OCI-LY7 (cell line): ENCODE measurements at regions not wholly inside any gene's neighbourhood (a gene's known extent, or its start where the extent isn't known, plus 50 kb on each side); places are given as distances from the start of the nearest gene placed in this dataset.

Experiments
- BruUV-seq: library from RNA; stranded (reverse); fragments of 400-500 nt; replicated peaks from 2 replicates; lab custom pipeline; 2021; lab: Mats Ljungman, UMichigan
- CTCF ChIA-PET: fragments of 300-600 bp; sonication (Branson Sonifier 250); formaldehyde crosslinking; loops from one replicate; lab custom pipeline; 2022; ENCODE audit warnings: antibody characterized with exemption; ENCODE audit not compliant: unreplicated experiment; lab: Charles Lee
- POLR2A ChIA-PET: fragments of 300-600 bp; sonication (Branson Sonifier 250); formaldehyde crosslinking; loops from one replicate; lab custom pipeline; 2022; ENCODE audit warnings: antibody characterized with exemption; lab: Charles Lee
- DNase-seq: peaks from one replicate; pipeline ENCODE4 v3.0.0-alpha.2; 2015; ENCODE audit warnings: low spot score
- H2AFZ ChIP-seq: fragments of 200-600 bp; sonication (generic), shearing (Covaris generic); 2 replicates; pipeline ENCODE4 v1.6.1; 2014; ENCODE audit warnings: mild to moderate bottlenecking, antibody characterized with exemption, low read length, moderate library complexity
- H3K27ac ChIP-seq: fragments of 200-600 bp; sonication (generic); 2 replicates; pipeline ENCODE4 v1.5.1; 2014; ENCODE audit warnings: mixed run types, low read depth, mild to moderate bottlenecking, moderate library complexity, low read length, inconsistent platforms; ENCODE audit not compliant: poor library complexity, severe bottlenecking
- H3K36me3 ChIP-seq: fragments of 200-600 bp; sonication (generic); 2 replicates; pipeline ENCODE4 v1.6.1; 2014; ENCODE audit warnings: mild to moderate bottlenecking, antibody characterized with exemption, low read length, moderate library complexity, mixed read lengths; ENCODE audit not compliant: insufficient read depth
- H3K4me1 ChIP-seq: fragments of 200-600 bp; sonication (generic); 2 replicates; pipeline ENCODE4 v1.5.1; 2014; ENCODE audit warnings: mild to moderate bottlenecking, low read length; ENCODE audit not compliant: insufficient read depth, poor library complexity, severe bottlenecking
- H3K4me2 ChIP-seq: fragments of 200-600 bp; sonication (generic); 2 replicates; pipeline ENCODE4 v1.6.1; 2014; ENCODE audit warnings: mild to moderate bottlenecking, low read length
- H3K4me3 ChIP-seq: fragments of 200-600 bp; sonication (generic); 2 replicates; pipeline ENCODE4 v1.5.1; 2014; ENCODE audit warnings: mild to moderate bottlenecking, low read depth, low read length; ENCODE audit not compliant: poor library complexity, severe bottlenecking
- H3K79me2 ChIP-seq: fragments of 200-600 bp; sonication (generic); 2 replicates; pipeline ENCODE4 v1.6.1; 2016; ENCODE audit warnings: low read depth, mild to moderate bottlenecking, low read length, moderate library complexity, mixed read lengths; ENCODE audit not compliant: insufficient read depth
- H3K9me2 ChIP-seq: fragments of 200-600 bp; sonication (generic); 2 replicates; pipeline ENCODE4 v1.6.1; 2016; ENCODE audit warnings: mild to moderate bottlenecking, low read length, mixed read lengths; ENCODE audit not compliant: insufficient read depth
- H3K9me3 ChIP-seq: fragments of 200-600 bp; sonication (generic); 2 replicates; pipeline ENCODE4 v1.6.1; 2014; ENCODE audit warnings: mild to moderate bottlenecking, mixed run types, low read length, mixed read lengths
- H4K20me1 ChIP-seq: fragments of 200-600 bp; sonication (generic); 2 replicates; pipeline ENCODE4 v1.6.1; 2014; ENCODE audit warnings: mild to moderate bottlenecking, antibody characterized with exemption, low read length, moderate library complexity, mixed read lengths; ENCODE audit not compliant: insufficient read depth
- CTCF ChIP-seq: fragments of 200-600 bp; sonication (generic); conservative IDR thresholded peaks from 2 replicates; pipeline ENCODE4 v1.5.1; 2014; ENCODE audit warnings: mild to moderate bottlenecking, antibody characterized with exemption, low read length, moderate library complexity, mixed read lengths
- EZH2phosphoT487 ChIP-seq: fragments of 200-600 bp; sonication (generic); IDR thresholded peaks from 2 replicates; pipeline ENCODE4 v1.6.1; 2018; ENCODE audit warnings: low read depth, borderline replicate concordance, mild to moderate bottlenecking, mixed run types, antibody characterized with exemption, low read length, moderate library complexity, mixed read lengths
- intact Hi-C: fragments of 100-400 bp; cut with micrococcal nuclease; formaldehyde crosslinking; loops from one replicate; pipeline ENCODE4 v1.10.0; 2022; ENCODE audit not compliant: unreplicated experiment

GRCh38 chr14:55756078-55756477, 176.1 kb downstream of the KTN1 start:
- Histone ChIP-seq H3K4me3 (no peak overlapping the region), H3K4me2 (no peak overlapping the region), H3K36me3 (no peaks in the 10 kb centered on the region), H4K20me1 (no peaks in the 10 kb centered on the region), H3K4me1 (no peaks in the 10 kb centered on the region), H2AFZ (no peak overlapping the region), H3K79me2 (no peaks in the 10 kb centered on the region), H3K27ac (no peak overlapping the region), H3K9me2 (no peaks in the 10 kb centered on the region), H3K9me3 (no peaks in the 10 kb centered on the region)
- ChIA-PET POLR2A (interaction anchor here (0.7 kb wide), 1 partner anchor 10 kb away, joined by 4 read pairs; no protein-coding TSS in a partner anchor), CTCF (no interaction called here)
- BruUV-seq: no TSS peak
- intact Hi-C loops: no loop called here
- DNase-seq: no peak
- TF ChIP-seq CTCF (no peak), EZH2phosphoT487 (no peak)

- Histone ChIP-seq H3K9me3 (no peaks in the 10 kb centered on the region), H3K36me3 (no peaks in the 10 kb centered on the region), H3K9me2 (no peaks in the 10 kb centered on the region), H4K20me1 (no peaks in the 10 kb centered on the region), H3K27ac (no peak overlapping the region), H2AFZ (no peak overlapping the region), H3K4me2 (no peak overlapping the region), H3K79me2 (no peaks in the 10 kb centered on the region), H3K4me1 (no peaks in the 10 kb centered on the region), H3K4me3 (no peak overlapping the region)
- ChIA-PET POLR2A (interaction anchor here (0.7 kb wide), 2 partner anchors 9 to 290 kb away, joined by 4 read pairs; no protein-coding TSS in a partner anchor), CTCF (no interaction called here)
- TF ChIP-seq CTCF: no peak
- no peak for TF ChIP-seq EZH2phosphoT487
- BruUV-seq: no TSS peak
- no peak for DNase-seq
- intact Hi-C loops: no loop called here
Measured at GRCh38 chr14:55756557-55756956, 176.6 kb downstream of the KTN1 start.

GRCh38 chr14:55758796-55759195, 178.8 kb downstream of the KTN1 start:
- H3K9me2 ChIP-seq: no peaks in the 10 kb centered on the region
- no peak for DNase-seq
- H3K9me3 ChIP-seq: no peaks in the 10 kb centered on the region
- no peaks in the 10 kb centered on the region for H4K20me1 ChIP-seq
- no peaks in the 10 kb centered on the region for H3K36me3 ChIP-seq
- H3K4me3 ChIP-seq: no peak overlapping the region
- H2AFZ ChIP-seq: no peak overlapping the region
- intact Hi-C loops: no loop called here
- H3K27ac ChIP-seq: no peak overlapping the region
- no peak overlapping the region for H3K4me2 ChIP-seq
- ChIA-PET CTCF (no interaction called here), POLR2A (interaction anchor here (0.7 kb wide), 1 partner anchor 278 kb away, joined by 3 read pairs; no protein-coding TSS in a partner anchor)
- H3K79me2 ChIP-seq: no peaks in the 10 kb centered on the region
- no peaks in the 10 kb centered on the region for H3K4me1 ChIP-seq
- no TSS peak for BruUV-seq
- no peak for TF ChIP-seq CTCF
- no peak for TF ChIP-seq EZH2phosphoT487
